HepG2 (cell line): ENCODE measurements at regions not wholly inside any gene's neighbourhood (a gene's known extent, or its start where the extent isn't known, plus 50 kb on each side); places are given as distances from the start of the nearest gene placed in this dataset.

Source experiments
- CEBPB ChIP-seq: IDR thresholded peaks from 2 replicates; pipeline ENCODE4 v1.6.1; 2011; ENCODE audit warnings: low read depth, low read length, improper control_type of control experiment, borderline replicate concordance
- EHMT2 ChIP-seq: fragments of 200-600 bp; sonication (generic); IDR thresholded peaks from 2 replicates; pipeline ENCODE4 v1.7.0; 2017; ENCODE audit warnings: antibody characterized with exemption, low read depth, low read length, borderline replicate concordance
- ISL2 ChIP-seq: sonication (generic); formaldehyde crosslinking; IDR thresholded peaks from 2 replicates; pipeline ENCODE4 v1.5.0; 2020; ENCODE audit warnings: missing genetic modification reagents
- MBD4 ChIP-seq: IDR thresholded peaks from 2 replicates; pipeline ENCODE4 v1.6.1; 2012; ENCODE audit warnings: low read length, inconsistent platforms, borderline replicate concordance
- MED1 ChIP-seq: sonication (generic); formaldehyde crosslinking; IDR thresholded peaks from 2 replicates; pipeline ENCODE4 v1.4.0; 2020; ENCODE audit warnings: missing genetic modification reagents
- TBX3 ChIP-seq: fragments of 450-650 bp; IDR thresholded peaks from 2 replicates; pipeline ENCODE4 v1.6.1; 2017; ENCODE audit warnings: antibody characterized with exemption, mild to moderate bottlenecking, inconsistent platforms, borderline replicate concordance
- TCF12 ChIP-seq, 2 experiments: fragments of 450-650 bp in 1 of 2; sonication (generic) in 1 of 2; formaldehyde crosslinking in 1 of 2; IDR thresholded peaks; 2 replicates each; pipeline versions ENCODE4 v1.6.1 to v1.8.0; 2017 to 2022; ENCODE audit warnings: antibody characterized with exemption in 1 of 2, mild to moderate bottlenecking in 1 of 2, missing genetic modification reagents in 1 of 2, moderate library complexity in 1 of 2
- ZBTB21 ChIP-seq: sonication (generic); formaldehyde crosslinking; IDR thresholded peaks from 2 replicates; pipeline ENCODE4 v1.4.0; 2020; ENCODE audit warnings: missing genetic modification reagents
- ZKSCAN5 ChIP-seq: sonication (generic); formaldehyde crosslinking; IDR thresholded peaks from 2 replicates; pipeline ENCODE4 v1.5.1; 2020; ENCODE audit warnings: mild to moderate bottlenecking, missing genetic modification reagents
- ZNF10 ChIP-seq: sonication (generic); formaldehyde crosslinking; IDR thresholded peaks from 2 replicates; pipeline ENCODE4 v1.4.0; 2020; ENCODE audit warnings: mild to moderate bottlenecking, low read depth, missing genetic modification reagents, borderline replicate concordance
- ZNF335 ChIP-seq: sonication (generic); formaldehyde crosslinking; IDR thresholded peaks from 2 replicates; pipeline ENCODE4 v1.4.0; 2020; ENCODE audit warnings: missing genetic modification reagents
- ZNF33B ChIP-seq: sonication (generic); formaldehyde crosslinking; IDR thresholded peaks from 2 replicates; pipeline ENCODE4 v1.5.1; 2020; ENCODE audit warnings: mild to moderate bottlenecking, missing genetic modification reagents
- ZNF7 ChIP-seq: IDR thresholded peaks from 2 replicates; pipeline ENCODE4 v1.6.1; 2016; ENCODE audit warnings: missing biosample characterization, missing genetic modification reagents
- ZNF766 ChIP-seq: sonication (generic); formaldehyde crosslinking; IDR thresholded peaks from 2 replicates; pipeline ENCODE4 v1.5.0; 2020; ENCODE audit warnings: missing genetic modification reagents, borderline replicate concordance
- ZNF780A ChIP-seq: sonication (generic); formaldehyde crosslinking; IDR thresholded peaks from 2 replicates; pipeline ENCODE4 v1.8.0; 2022; ENCODE audit warnings: mild to moderate bottlenecking, missing genetic modification reagents, moderate library complexity
- TF ChIP-seq, protein P1 (sequence below): sonication (generic); formaldehyde crosslinking; IDR thresholded peaks from 2 replicates; pipeline ENCODE4; 2020; ENCODE audit warnings: missing genetic modification reagents, mild to moderate bottlenecking, borderline replicate concordance
- TF ChIP-seq, protein P2 (sequence below): sonication (generic); formaldehyde crosslinking; IDR thresholded peaks from 2 replicates; pipeline ENCODE4 v1.5.1; 2020; ENCODE audit warnings: missing genetic modification reagents, mild to moderate bottlenecking, borderline replicate concordance
- TF ChIP-seq, protein P3 (sequence below): sonication (generic); formaldehyde crosslinking; IDR thresholded peaks from 2 replicates; pipeline ENCODE4 v1.5.0; 2020; ENCODE audit warnings: missing genetic modification reagents, mild to moderate bottlenecking, borderline replicate concordance
- TF ChIP-seq, protein P4 (sequence below): sonication (generic); formaldehyde crosslinking; IDR thresholded peaks from 2 replicates; pipeline ENCODE4 v1.5.1; 2020; ENCODE audit warnings: mild to moderate bottlenecking, missing genetic modification reagents, moderate library complexity
- TF ChIP-seq, protein P5 (sequence below): IDR thresholded peaks from 2 replicates; pipeline ENCODE4 v1.6.1; 2018; ENCODE audit warnings: missing genetic modification reagents, mild to moderate bottlenecking, missing compliant biosample characterization

DNA sequence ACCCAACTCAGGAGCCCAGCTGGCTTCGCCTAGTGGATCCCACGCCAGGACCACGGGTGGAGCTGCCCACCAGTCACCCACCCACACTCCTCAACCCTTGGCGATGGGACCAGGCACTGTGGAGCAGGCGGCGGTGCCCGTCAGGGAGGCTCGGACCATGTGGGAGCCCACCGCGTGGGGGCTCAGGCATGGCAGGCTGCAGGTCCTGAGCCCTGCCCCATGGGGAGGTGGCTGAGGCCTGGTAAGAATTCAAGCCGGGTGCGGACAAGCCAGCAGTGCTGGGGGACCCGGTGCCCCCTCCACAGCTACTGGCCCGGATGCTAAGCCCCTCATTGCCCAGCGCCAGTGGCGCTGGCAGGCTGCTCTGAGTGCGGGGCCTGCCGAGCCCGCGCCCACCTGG, 123.1 kb upstream of the LGSN start (continued):
- TF ChIP-seq, protein P1, sequence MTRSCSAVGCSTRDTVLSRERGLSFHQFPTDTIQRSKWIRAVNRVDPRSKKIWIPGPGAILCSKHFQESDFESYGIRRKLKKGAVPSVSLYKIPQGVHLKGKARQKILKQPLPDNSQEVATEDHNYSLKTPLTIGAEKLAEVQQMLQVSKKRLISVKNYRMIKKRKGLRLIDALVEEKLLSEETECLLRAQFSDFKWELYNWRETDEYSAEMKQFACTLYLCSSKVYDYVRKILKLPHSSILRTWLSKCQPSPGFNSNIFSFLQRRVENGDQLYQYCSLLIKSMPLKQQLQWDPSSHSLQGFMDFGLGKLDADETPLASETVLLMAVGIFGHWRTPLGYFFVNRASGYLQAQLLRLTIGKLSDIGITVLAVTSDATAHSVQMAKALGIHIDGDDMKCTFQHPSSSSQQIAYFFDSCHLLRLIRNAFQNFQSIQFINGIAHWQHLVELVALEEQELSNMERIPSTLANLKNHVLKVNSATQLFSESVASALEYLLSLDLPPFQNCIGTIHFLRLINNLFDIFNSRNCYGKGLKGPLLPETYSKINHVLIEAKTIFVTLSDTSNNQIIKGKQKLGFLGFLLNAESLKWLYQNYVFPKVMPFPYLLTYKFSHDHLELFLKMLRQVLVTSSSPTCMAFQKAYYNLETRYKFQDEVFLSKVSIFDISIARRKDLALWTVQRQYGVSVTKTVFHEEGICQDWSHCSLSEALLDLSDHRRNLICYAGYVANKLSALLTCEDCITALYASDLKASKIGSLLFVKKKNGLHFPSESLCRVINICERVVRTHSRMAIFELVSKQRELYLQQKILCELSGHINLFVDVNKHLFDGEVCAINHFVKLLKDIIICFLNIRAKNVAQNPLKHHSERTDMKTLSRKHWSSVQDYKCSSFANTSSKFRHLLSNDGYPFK (CRISPR knock-in tag), result 0 out of 2 replicates have a peak, but pooled peaks have one; percentile 17
- no peak for TF ChIP-seq EHMT2
- TF ChIP-seq ZNF780A, result no peak
- 0 out of 2 replicates have a peak, but pooled peaks have one; percentile 1 for TF ChIP-seq MED1 (CRISPR knock-in tag)
- no peak; the same call in 1 of the 2 replicates for TF ChIP-seq ZNF33B (CRISPR knock-in tag)
- TF ChIP-seq, protein P2, sequence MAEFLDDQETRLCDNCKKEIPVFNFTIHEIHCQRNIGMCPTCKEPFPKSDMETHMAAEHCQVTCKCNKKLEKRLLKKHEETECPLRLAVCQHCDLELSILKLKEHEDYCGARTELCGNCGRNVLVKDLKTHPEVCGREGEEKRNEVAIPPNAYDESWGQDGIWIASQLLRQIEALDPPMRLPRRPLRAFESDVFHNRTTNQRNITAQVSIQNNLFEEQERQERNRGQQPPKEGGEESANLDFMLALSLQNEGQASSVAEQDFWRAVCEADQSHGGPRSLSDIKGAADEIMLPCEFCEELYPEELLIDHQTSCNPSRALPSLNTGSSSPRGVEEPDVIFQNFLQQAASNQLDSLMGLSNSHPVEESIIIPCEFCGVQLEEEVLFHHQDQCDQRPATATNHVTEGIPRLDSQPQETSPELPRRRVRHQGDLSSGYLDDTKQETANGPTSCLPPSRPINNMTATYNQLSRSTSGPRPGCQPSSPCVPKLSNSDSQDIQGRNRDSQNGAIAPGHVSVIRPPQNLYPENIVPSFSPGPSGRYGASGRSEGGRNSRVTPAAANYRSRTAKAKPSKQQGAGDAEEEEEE (CRISPR knock-in tag), result 0 out of 2 replicates have a peak, but pooled peaks have one; percentile 40
- TF ChIP-seq ZKSCAN5, result no peak
- no peak for TF ChIP-seq TCF12 (IDR thresholded peaks at IDR 0.05)
- no peak for TF ChIP-seq TCF12 (CRISPR knock-in tag; IDR thresholded peaks at IDR 0.05)
- TF ChIP-seq, protein P3, sequence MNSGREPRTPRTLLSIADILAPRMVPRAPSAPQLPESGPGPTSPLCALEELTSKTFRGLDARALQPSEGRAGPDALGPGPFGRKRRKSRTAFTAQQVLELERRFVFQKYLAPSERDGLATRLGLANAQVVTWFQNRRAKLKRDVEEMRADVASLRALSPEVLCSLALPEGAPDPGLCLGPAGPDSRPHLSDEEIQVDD, result 0 out of 2 replicates have a peak, but pooled peaks have one; percentile 54
- TF ChIP-seq, protein P4, sequence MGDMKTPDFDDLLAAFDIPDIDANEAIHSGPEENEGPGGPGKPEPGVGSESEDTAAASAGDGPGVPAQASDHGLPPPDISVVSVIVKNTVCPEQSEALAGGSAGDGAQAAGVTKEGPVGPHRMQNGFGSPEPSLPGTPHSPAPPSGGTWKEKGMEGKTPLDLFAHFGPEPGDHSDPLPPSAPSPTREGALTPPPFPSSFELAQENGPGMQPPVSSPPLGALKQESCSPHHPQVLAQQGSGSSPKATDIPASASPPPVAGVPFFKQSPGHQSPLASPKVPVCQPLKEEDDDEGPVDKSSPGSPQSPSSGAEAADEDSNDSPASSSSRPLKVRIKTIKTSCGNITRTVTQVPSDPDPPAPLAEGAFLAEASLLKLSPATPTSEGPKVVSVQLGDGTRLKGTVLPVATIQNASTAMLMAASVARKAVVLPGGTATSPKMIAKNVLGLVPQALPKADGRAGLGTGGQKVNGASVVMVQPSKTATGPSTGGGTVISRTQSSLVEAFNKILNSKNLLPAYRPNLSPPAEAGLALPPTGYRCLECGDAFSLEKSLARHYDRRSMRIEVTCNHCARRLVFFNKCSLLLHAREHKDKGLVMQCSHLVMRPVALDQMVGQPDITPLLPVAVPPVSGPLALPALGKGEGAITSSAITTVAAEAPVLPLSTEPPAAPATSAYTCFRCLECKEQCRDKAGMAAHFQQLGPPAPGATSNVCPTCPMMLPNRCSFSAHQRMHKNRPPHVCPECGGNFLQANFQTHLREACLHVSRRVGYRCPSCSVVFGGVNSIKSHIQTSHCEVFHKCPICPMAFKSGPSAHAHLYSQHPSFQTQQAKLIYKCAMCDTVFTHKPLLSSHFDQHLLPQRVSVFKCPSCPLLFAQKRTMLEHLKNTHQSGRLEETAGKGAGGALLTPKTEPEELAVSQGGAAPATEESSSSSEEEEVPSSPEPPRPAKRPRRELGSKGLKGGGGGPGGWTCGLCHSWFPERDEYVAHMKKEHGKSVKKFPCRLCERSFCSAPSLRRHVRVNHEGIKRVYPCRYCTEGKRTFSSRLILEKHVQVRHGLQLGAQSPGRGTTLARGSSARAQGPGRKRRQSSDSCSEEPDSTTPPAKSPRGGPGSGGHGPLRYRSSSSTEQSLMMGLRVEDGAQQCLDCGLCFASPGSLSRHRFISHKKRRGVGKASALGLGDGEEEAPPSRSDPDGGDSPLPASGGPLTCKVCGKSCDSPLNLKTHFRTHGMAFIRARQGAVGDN, result peak; percentile 54
- 0 out of 2 replicates have a peak, but pooled peaks have one; percentile 46 for TF ChIP-seq ZNF10 (CRISPR knock-in tag)
- TF ChIP-seq ISL2 (CRISPR knock-in tag), result 0 out of 2 replicates have a peak, but pooled peaks have one; percentile 3
- TF ChIP-seq, protein P5, sequence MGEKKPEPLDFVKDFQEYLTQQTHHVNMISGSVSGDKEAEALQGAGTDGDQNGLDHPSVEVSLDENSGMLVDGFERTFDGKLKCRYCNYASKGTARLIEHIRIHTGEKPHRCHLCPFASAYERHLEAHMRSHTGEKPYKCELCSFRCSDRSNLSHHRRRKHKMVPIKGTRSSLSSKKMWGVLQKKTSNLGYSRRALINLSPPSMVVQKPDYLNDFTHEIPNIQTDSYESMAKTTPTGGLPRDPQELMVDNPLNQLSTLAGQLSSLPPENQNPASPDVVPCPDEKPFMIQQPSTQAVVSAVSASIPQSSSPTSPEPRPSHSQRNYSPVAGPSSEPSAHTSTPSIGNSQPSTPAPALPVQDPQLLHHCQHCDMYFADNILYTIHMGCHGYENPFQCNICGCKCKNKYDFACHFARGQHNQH, result no peak
- no peak for TF ChIP-seq MBD4
- TF ChIP-seq TBX3, result no peak
- TF ChIP-seq CEBPB, result no peak
- no peak for TF ChIP-seq ZNF766 (CRISPR knock-in tag)
- TF ChIP-seq ZNF7, result no peak
- no peak for TF ChIP-seq ZNF335 (CRISPR knock-in tag)
- no peak for TF ChIP-seq ZBTB21 (CRISPR knock-in tag)
